Spleen (tissue), 7 donors: ENCODE measurements at regions not wholly inside any gene's neighbourhood (a gene's known extent, or its start where the extent isn't known, plus 50 kb on each side); places are given as distances from the start of the nearest gene placed in this dataset.

Experiments used
- POLR2AphosphoS5 ChIP-seq, 3 donors: sonication (generic); formaldehyde crosslinking; IDR thresholded peaks; one replicate each; pipeline ENCODE4 v1.5.1; 2017; ENCODE audit warnings: antibody characterized with exemption in 3 of 3
- TF ChIP-seq, protein P1 (sequence below), 11 experiments: fragments of 200-600 bp in 7 of 11; fragments of 450-650 bp in 4 of 11; sonication (generic) in 4 of 11; IDR thresholded peaks in 8 of 11; conservative IDR thresholded peaks in 3 of 11; 1 replicate in 7 of 11; 2 replicates in 4 of 11; pipeline versions ENCODE4 v1.4.0 to v1.8.0; 2016 to 2021; ENCODE audit warnings: antibody characterized with exemption in 11 of 11, inconsistent platforms in 4 of 11, mild to moderate bottlenecking in 1 of 11
- donor health status: DM: no; HTN: no; CAD: no; lungs with moderate emphysema.
- donor health status: DM: no; HTN: no; CAD: no.
- donor health status: DM: no; HTN: no; CAD: no.

DNA sequence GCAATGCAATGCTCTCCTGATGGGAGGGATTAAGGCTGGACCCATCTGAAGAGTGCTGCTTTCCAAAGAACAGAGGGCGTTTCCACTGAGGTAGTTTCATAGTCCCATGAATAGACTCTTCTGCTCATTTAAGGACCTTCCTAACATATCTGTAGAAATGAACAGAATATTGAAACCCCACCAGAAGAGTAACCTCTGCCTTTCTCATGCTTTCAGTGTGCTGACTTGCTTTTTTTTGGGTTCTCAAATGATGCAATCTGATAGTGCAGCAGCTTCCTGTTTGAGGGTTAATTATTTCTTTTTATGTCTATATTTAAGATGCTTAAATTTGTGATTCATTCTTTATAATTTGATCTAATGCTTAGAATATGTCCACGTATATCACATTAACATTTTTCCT is 82.2 kb downstream of the GATA3 start:
- TF ChIP-seq, protein P1, sequence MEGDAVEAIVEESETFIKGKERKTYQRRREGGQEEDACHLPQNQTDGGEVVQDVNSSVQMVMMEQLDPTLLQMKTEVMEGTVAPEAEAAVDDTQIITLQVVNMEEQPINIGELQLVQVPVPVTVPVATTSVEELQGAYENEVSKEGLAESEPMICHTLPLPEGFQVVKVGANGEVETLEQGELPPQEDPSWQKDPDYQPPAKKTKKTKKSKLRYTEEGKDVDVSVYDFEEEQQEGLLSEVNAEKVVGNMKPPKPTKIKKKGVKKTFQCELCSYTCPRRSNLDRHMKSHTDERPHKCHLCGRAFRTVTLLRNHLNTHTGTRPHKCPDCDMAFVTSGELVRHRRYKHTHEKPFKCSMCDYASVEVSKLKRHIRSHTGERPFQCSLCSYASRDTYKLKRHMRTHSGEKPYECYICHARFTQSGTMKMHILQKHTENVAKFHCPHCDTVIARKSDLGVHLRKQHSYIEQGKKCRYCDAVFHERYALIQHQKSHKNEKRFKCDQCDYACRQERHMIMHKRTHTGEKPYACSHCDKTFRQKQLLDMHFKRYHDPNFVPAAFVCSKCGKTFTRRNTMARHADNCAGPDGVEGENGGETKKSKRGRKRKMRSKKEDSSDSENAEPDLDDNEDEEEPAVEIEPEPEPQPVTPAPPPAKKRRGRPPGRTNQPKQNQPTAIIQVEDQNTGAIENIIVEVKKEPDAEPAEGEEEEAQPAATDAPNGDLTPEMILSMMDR (IDR thresholded peaks at IDR 0.05 in 8 of 11, conservative IDR thresholded peaks at IDR 0.05 in 3 of 11): no peak
- TF ChIP-seq POLR2AphosphoS5 (IDR thresholded peaks at IDR 0.05): no peak
